ENCODE measurements at regions not wholly inside any gene's neighbourhood (a gene's known extent, or its start where the extent isn't known, plus 50 kb on each side); places are given as distances from the start of the nearest gene placed in this dataset.

- no peak for DNase-seq
Measured at GRCh38 chr5:157923765-157924164, 64.8 kb upstream of the CLINT1 start.

- DNase-seq = no peak
Measured at GRCh38 chr5:157922026-157922425, 63.1 kb upstream of the CLINT1 start.

GRCh38 chr5:157920828-157921170, 61.9 kb upstream of the CLINT1 start:
- no peak for DNase-seq

GRCh38 chr5:157918811-157919742, 60.1 kb upstream of the CLINT1 start:
- no peak for DNase-seq

- peak; percentile 47 for DNase-seq
Measured at GRCh38 chr5:157917899-157918809, 59.2 kb upstream of the CLINT1 start.

- DNase-seq = no peak
Measured at GRCh38 chr5:157917491-157917890, 58.5 kb upstream of the CLINT1 start.

- no peak for DNase-seq
Measured at GRCh38 chr5:157915638-157916037, 56.7 kb upstream of the CLINT1 start.

GRCh38 chr5:157914151-157914788, 55.3 kb upstream of the CLINT1 start:
- no peak for DNase-seq

GRCh38 chr5:157913575-157913974, 54.6 kb upstream of the CLINT1 start:
- DNase-seq = no peak

- peak; percentile 48 for DNase-seq
Measured at GRCh38 chr5:157912621-157913325, 53.8 kb upstream of the CLINT1 start.

GRCh38 chr5:157911568-157911967, 52.6 kb upstream of the CLINT1 start:
- DNase-seq = no peak
